Uterus (tissue), 2 donors: ENCODE measurements at regions not wholly inside any gene's neighbourhood (a gene's known extent, or its start where the extent isn't known, plus 50 kb on each side); places are given as distances from the start of the nearest gene placed in this dataset.

Source experiments
- CTCF ChIP-seq, 4 experiments: fragments of 200-600 bp in 2 of 4; fragments of 450-650 bp in 2 of 4; sonication (generic) in 2 of 4; IDR thresholded peaks; one replicate each; pipeline ENCODE4 v1.5.1; 2016 to 2019; ENCODE audit warnings: antibody characterized with exemption in 4 of 4, mild to moderate bottlenecking in 2 of 4, moderate library complexity in 1 of 4
- POLR2A ChIP-seq, 2 donors: fragments of 450-650 bp; IDR thresholded peaks; one replicate each; pipeline ENCODE4 v1.6.1; 2016; ENCODE audit warnings: antibody characterized with exemption in 2 of 2, mild to moderate bottlenecking in 1 of 2, moderate library complexity in 1 of 2

GRCh38 chr12:63496654-63497053 lies 171.6 kb downstream of the DPY19L2 start:
- TF ChIP-seq CTCF (IDR thresholded peaks at IDR 0.05) = no peak
- TF ChIP-seq POLR2A (IDR thresholded peaks at IDR 0.05) = no peak
